Liver (tissue), 8 donors: ENCODE measurements at regions not wholly inside any gene's neighbourhood (a gene's known extent, or its start where the extent isn't known, plus 50 kb on each side); places are given as distances from the start of the nearest gene placed in this dataset.

Experiments used
- DNase-seq: peaks from one replicate; pipeline ENCODE4 v3.0.0-alpha.2; 2017; ENCODE audit warnings: low spot score
- H3K27ac ChIP-seq, 2 donors: one replicate each; pipeline ENCODE4 v1.7.0; 2013; ENCODE audit warnings: inconsistent platforms in 2 of 2, low read length in 2 of 2, control low read depth in 1 of 2, low read depth in 1 of 2, mild to moderate bottlenecking in 1 of 2
- H3K27me3 ChIP-seq, 4 donors: one replicate each; pipeline versions ENCODE4 v1.6.1 to v1.7.0; 2013; ENCODE audit warnings: low read length in 3 of 4, inconsistent platforms in 1 of 4, mild to moderate bottlenecking in 1 of 4, moderate library complexity in 1 of 4; ENCODE audit not compliant: control insufficient read depth in 4 of 4, insufficient read depth in 4 of 4
- H3K36me3 ChIP-seq, 4 donors: one replicate each; pipeline versions ENCODE4 v1.6.1 to v1.7.0; 2013; ENCODE audit warnings: low read length in 3 of 4, mild to moderate bottlenecking in 3 of 4, low read depth in 1 of 4, moderate library complexity in 1 of 4; ENCODE audit not compliant: control insufficient read depth in 4 of 4, insufficient read depth in 3 of 4
- H3K4me1 ChIP-seq, 4 donors: one replicate each; pipeline versions ENCODE4 v1.6.1 to v1.7.0; 2013; ENCODE audit warnings: low read length in 3 of 4, mild to moderate bottlenecking in 3 of 4, moderate library complexity in 1 of 4; ENCODE audit not compliant: control insufficient read depth in 4 of 4, insufficient read depth in 4 of 4
- H3K4me3 ChIP-seq, 3 donors: one replicate each; pipeline versions ENCODE4 v1.6.1 to v1.7.0; 2013; ENCODE audit warnings: low read length in 3 of 3, control low read depth in 1 of 3, low read depth in 1 of 3, mild to moderate bottlenecking in 1 of 3
- H3K9ac ChIP-seq, 2 donors: one replicate each; pipeline ENCODE4 v1.7.0; 2013; ENCODE audit warnings: low read length in 2 of 2, mild to moderate bottlenecking in 2 of 2, moderate library complexity in 2 of 2, control low read depth in 1 of 2, low read depth in 1 of 2
- H3K9me3 ChIP-seq, 4 donors: one replicate each; pipeline versions ENCODE4 v1.6.1 to v1.7.0; 2013; ENCODE audit warnings: low read length in 3 of 4; ENCODE audit not compliant: control insufficient read depth in 4 of 4
- ATF3 ChIP-seq: IDR thresholded peaks from 2 replicates; pipeline ENCODE4 v1.6.1; 2016; ENCODE audit warnings: antibody characterized with exemption
- CTCF ChIP-seq: fragments of 150-350 bp; IDR thresholded peaks from 2 replicates; pipeline ENCODE4 v1.5.1; 2017; ENCODE audit warnings: improper control_type of control experiment, low read depth, low read length; ENCODE audit not compliant: missing input control
- EGR1 ChIP-seq, 2 donors: IDR thresholded peaks; 2 replicates each; pipeline ENCODE4 v1.6.1; 2016 to 2018; ENCODE audit warnings: antibody characterized with exemption in 2 of 2, low read depth in 2 of 2
- FOXA1 ChIP-seq: IDR thresholded peaks from 2 replicates; pipeline ENCODE4 v1.6.1; 2016; ENCODE audit warnings: antibody characterized with exemption
- FOXA2 ChIP-seq: IDR thresholded peaks from 2 replicates; pipeline ENCODE4 v1.6.1; 2016; ENCODE audit warnings: antibody characterized with exemption
- GABPA ChIP-seq, 2 donors: IDR thresholded peaks in 1 of 2; conservative IDR thresholded peaks in 1 of 2; 2 replicates each; pipeline ENCODE4 v1.6.1; 2016; ENCODE audit warnings: antibody characterized with exemption in 2 of 2, mild to moderate bottlenecking in 1 of 2, moderate library complexity in 1 of 2
- HNF4A ChIP-seq, 2 donors: conservative IDR thresholded peaks; 2 replicates each; pipeline ENCODE4 v1.6.1; 2016; ENCODE audit warnings: antibody characterized with exemption in 2 of 2, mild to moderate bottlenecking in 2 of 2
- HNF4G ChIP-seq: IDR thresholded peaks from 2 replicates; pipeline ENCODE4 v1.6.1; 2016; ENCODE audit warnings: antibody characterized with exemption
- MAX ChIP-seq: IDR thresholded peaks from 2 replicates; pipeline ENCODE4 v1.6.1; 2016; ENCODE audit warnings: antibody characterized with exemption
- RAD21 ChIP-seq, 2 donors: IDR thresholded peaks; 2 replicates each; pipeline ENCODE4 v1.6.1; 2016; ENCODE audit warnings: antibody characterized with exemption in 2 of 2, mild to moderate bottlenecking in 2 of 2
- REST ChIP-seq: IDR thresholded peaks from 2 replicates; pipeline ENCODE4 v1.6.1; 2016; ENCODE audit warnings: antibody characterized with exemption, mild to moderate bottlenecking
- TAF1 ChIP-seq: conservative IDR thresholded peaks from 2 replicates; pipeline ENCODE4 v1.6.1; 2016; ENCODE audit warnings: antibody characterized with exemption, mild to moderate bottlenecking
- YY1 ChIP-seq: IDR thresholded peaks from 2 replicates; pipeline ENCODE4 v1.6.1; 2016; ENCODE audit warnings: antibody characterized with exemption, mild to moderate bottlenecking
- ZBTB33 ChIP-seq: IDR thresholded peaks from 2 replicates; pipeline ENCODE4 v1.6.1; 2016; ENCODE audit warnings: antibody characterized with exemption
- WGBS: extraction: QIAGEN DNeasy Blood & Tissue Kit; methylation state at CpG from one replicate; pipeline ENCODE4 v1.1.7; 2013; 5-methylcytosine and 5-hydroxymethylcytosine counted together
- donor health status: healthy.
- donor health status: healthy.
- donor health status: healthy.
- donor health status: healthy.
- donor health status: healthy.

GRCh38 chr5:99948850-99949249 lies 586.3 kb upstream of the FAM174A start:
- DNase-seq: no peak
- H3K27me3 ChIP-seq: no peaks in the 10 kb centered on the region
- no peaks in the 10 kb centered on the region for H3K36me3 ChIP-seq
- no peaks in the 10 kb centered on the region for H3K9me3 ChIP-seq
- no peak overlapping the region for H3K27ac ChIP-seq
- no peak overlapping the region for H3K9ac ChIP-seq
- 58% methylated on average over 2 of the region's 2 CpGs for WGBS
- TF ChIP-seq CTCF (no peak), REST (no peak), RAD21 (IDR thresholded peaks at IDR 0.05) (no peak), HNF4A (conservative IDR thresholded peaks at IDR 0.05) (no peak), ZBTB33 (no peak), HNF4G (no peak), TAF1 (no peak), MAX (no peak), EGR1 (IDR thresholded peaks at IDR 0.05; ENCODE audit: low read depth in 2 of 2) (no peak), ATF3 (no peak), GABPA (IDR thresholded peaks at IDR 0.05 in 1 of 2, conservative IDR thresholded peaks at IDR 0.05 in 1 of 2) (no peak), YY1 (no peak), FOXA1 (no peak), FOXA2 (no peak)
- H3K4me3 ChIP-seq: no peak overlapping the region
- H3K4me1 ChIP-seq: no peaks in the 10 kb centered on the region
